ENCODE measurements at regions not wholly inside any gene's neighbourhood (a gene's known extent, or its start where the extent isn't known, plus 50 kb on each side); places are given as distances from the start of the nearest gene placed in this dataset.

DNA sequence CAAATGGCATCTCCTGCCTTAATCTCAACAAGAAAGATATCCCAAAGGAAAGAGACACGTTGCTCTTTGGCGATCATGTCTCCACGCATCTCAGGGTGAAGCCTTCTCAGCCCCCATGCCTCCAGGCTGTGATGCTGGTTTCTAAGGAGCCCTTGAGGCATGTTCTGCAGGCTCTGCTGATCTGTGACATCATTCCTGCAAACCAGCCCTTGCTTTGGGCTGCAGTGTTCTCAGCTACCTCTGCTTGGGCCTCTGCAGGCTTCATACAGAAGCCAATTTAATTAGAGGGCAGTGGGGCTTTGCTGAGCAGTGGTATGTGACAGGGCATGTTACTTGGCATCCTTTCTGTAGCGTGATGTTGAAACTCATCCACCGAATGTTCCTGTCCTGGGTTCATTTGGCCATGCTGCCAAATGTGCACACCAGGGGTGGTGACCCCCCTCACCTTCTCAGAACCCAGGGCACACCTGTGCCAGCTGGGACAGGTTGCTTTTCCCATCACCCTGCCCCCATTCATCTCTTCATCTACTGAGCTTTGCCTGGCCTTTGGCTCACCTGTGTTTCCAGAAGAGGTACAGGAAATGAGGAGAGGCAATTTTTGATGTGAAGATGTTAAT lies 230.9 kb downstream of the TEX29 start:
- FAIRE-seq (no peak), DNase-seq (ENCODE audit: insufficient read length, low spot score) (no peak)

GRCh38 chr13:111552891-111553655 lies 232.6 kb downstream of the TEX29 start:
- FAIRE-seq (no peak), DNase-seq (ENCODE audit: insufficient read length, low spot score) (no peak)

- DNase-seq (ENCODE audit: insufficient read length, low spot score) (no peak), FAIRE-seq (no peak)
Measured at GRCh38 chr13:111554539-111555267, 234.3 kb downstream of the TEX29 start.

DNA sequence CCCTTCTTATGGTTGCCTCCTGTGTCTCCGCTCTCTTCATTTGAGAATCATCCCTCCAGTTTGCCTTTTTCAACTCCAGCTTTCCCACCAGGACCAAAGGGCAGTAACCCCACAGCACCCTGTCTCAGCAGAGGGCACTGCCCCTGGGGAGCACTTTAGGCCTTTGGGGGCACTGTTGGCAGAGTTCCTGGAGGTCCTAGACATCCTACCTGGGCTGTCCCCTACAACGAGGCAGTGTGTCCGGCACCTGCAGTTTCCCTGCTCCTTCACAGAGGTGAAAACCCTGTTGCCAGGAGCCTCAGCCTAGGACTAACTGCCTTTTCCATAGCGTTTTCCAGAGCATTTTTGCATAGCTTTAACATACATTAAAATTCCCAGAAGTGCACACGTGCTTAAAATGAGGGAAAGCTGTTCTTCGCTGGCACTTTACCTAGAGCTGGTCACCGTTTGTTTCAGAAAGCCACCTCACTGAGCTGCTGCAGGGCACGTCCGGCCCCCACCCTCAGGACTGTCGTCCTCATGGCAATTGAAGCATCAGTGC lies 234.9 kb downstream of the TEX29 start:
- FAIRE-seq (no peak), DNase-seq (ENCODE audit: insufficient read length, low spot score) (no peak)

- no peak for DNase-seq (ENCODE audit: insufficient read length, low spot score)
- no peak for FAIRE-seq
Measured at GRCh38 chr13:111555903-111556302, 235.5 kb downstream of the TEX29 start.

- DNase-seq (ENCODE audit: insufficient read length, low spot score) = no peak
- FAIRE-seq = no peak
Measured at GRCh38 chr13:111556496-111556895, 236.1 kb downstream of the TEX29 start.

GRCh38 chr13:111557921-111558699 lies 237.7 kb downstream of the TEX29 start:
- no peak for FAIRE-seq
- no peak for DNase-seq (ENCODE audit: insufficient read length, low spot score)

- no peak for DNase-seq (ENCODE audit: insufficient read length, low spot score)
- FAIRE-seq = no peak
Measured at GRCh38 chr13:111558700-111559088, 238.3 kb downstream of the TEX29 start.

DNA sequence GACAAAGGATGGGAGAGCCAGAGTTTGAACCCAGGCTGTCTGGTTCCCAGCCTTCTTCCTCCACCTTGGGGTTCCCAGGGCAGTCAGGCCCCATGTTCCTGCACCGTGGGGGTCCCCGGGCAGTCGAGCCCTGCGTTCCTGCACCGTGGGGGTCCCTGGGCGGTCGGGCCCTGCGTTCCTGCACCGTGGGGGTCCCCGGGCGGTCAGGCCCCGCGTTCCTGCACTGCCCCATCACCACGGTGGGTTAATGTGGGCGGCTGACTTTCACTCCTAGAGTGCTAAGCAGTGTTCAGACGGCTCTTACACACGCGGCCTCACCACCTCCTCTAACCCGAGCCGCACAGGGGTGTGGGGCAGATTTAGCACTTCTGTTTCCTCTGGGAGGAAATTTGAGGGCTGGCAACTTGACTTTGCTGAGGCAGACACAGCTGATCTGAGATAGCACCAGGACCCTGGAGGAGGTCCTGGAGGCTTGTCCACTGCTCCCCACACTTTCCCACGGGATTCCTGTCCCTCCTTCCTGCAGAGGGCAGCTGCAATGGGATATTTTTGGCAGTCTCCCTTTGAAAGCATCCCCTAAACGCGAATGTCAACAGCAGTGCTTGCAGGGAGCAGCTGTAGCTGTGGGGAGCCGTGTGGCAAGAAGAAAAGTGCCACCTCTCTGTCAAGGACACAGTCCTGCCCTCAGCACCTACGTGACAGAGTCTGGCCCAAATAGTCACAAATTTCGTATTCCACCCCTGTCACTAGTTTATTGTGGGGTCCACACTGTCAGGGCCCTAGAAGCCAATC lies 239.4 kb downstream of the TEX29 start:
- no peak for DNase-seq (ENCODE audit: insufficient read length, low spot score)
- FAIRE-seq = no peak

DNA sequence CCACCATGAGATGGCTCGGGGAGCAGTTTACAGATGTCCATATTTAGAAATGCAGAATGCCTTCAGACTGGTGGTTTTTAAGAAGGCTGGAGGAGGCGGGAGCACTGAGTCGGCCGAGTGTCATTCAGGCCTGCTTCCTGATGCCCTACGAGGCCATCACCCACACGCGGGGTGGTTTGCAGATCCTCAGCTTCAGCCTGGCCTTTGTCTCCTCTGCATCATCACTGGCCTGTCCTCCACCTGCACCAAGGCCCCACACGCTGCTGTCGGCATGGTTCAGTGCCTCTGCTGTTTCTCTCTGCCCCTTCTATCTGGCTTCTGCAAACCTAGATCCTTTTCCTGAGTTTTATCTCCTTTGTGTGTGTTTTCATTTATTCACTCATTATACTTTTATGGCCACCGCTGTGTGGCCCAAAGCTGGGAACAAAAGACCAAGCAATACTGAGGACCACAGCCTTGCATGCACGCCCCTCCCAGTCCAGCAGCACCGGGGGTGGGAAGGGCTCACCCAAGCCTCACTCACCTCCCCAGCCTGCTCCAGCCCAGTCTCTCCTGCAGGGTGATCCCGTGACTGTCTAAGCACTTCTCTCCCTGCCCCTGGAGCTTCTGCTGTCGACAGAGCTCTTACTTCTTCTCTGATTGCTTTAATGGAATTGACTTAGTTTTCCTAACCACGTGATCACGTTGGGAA lies 240.8 kb downstream of the TEX29 start:
- no peak for FAIRE-seq
- DNase-seq (ENCODE audit: insufficient read length, low spot score) = no peak

- no peak for FAIRE-seq
Measured at GRCh38 chr13:111562716-111563115, 242.3 kb downstream of the TEX29 start.

DNA sequence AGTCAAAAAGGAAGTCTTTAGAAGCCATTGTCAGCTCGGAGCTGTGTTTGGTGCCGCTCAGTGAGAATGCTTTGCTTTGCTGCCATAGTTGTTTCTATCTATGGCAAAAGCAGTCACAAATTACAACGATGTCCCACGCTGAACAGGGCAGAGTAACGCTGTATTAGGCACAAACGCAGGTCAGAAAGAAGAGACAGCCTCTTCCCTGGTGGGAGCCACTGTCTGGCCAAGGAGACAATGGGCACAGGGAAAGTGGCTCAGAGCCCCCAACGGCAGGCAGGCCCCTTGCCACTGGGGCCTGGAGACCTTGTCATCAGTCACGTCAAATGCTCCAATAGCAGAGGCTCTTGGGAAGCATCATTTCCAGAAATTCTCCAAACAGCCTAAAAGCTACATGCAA lies 244.2 kb downstream of the TEX29 start:
- FAIRE-seq (no peak), DNase-seq (ENCODE audit: insufficient read length, low spot score) (no peak)

More at GRCh38 chr13:111562716-111563115, 242.3 kb downstream of the TEX29 start:
- DNase-seq (ENCODE audit: insufficient read length, low spot score) = no peak

GRCh38 chr13:111565400-111565799 lies 245.0 kb downstream of the TEX29 start:
- FAIRE-seq = no peak
- DNase-seq (ENCODE audit: insufficient read length, low spot score) = no peak

GRCh38 chr13:111566567-111566966 lies 246.1 kb downstream of the TEX29 start:
- DNase-seq (ENCODE audit: insufficient read length, low spot score) (no peak), FAIRE-seq (no peak)

- no peak for FAIRE-seq
- no peak for DNase-seq (ENCODE audit: insufficient read length, low spot score)
Measured at GRCh38 chr13:111567637-111568036, 247.2 kb downstream of the TEX29 start.

- DNase-seq (ENCODE audit: insufficient read length, low spot score) (no peak), FAIRE-seq (no peak)
Measured at GRCh38 chr13:111568290-111568689, 247.8 kb downstream of the TEX29 start.

GRCh38 chr13:111570911-111571310 lies 250.5 kb downstream of the TEX29 start:
- FAIRE-seq (no peak), DNase-seq (ENCODE audit: insufficient read length, low spot score) (no peak)

GRCh38 chr13:111572956-111573761 lies 252.7 kb downstream of the TEX29 start:
- DNase-seq (ENCODE audit: insufficient read length, low spot score) (no peak), FAIRE-seq (no peak)

GRCh38 chr13:111573801-111574200 lies 253.4 kb downstream of the TEX29 start:
- DNase-seq (ENCODE audit: insufficient read length, low spot score) = no peak
- FAIRE-seq = no peak

Data from HTR-8/SVneo (cell line).